ENCODE measurements at regions not wholly inside any gene's neighbourhood (a gene's known extent, or its start where the extent isn't known, plus 50 kb on each side); places are given as distances from the start of the nearest gene placed in this dataset.

DNA sequence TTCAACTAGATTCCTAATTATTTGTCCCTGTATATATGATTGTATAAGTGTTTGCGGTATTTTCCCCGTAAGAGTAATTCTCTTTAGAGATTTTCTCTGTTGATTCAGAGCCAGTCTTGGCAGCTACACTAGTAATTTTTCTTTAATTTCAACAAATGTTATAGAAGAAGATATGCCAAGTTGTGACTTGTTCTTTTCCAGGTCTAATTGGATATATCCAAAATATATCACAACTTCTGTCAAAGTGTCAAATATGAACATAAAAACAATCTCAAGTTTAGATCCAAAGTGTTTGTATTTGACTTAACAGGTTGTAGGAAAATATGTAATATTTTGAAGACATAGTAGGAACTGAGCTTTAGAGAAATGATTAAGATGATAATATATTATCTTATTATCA lies 733.9 kb upstream of the SLITRK5 start:
- H3K36me3 ChIP-seq, result no peaks in the 10 kb centered on the region
- no peaks in the 10 kb centered on the region for H3K27me3 ChIP-seq
- peaks cover 9% of the 10 kb centered on the region for H3K4me1 ChIP-seq (ENCODE audit: low read depth)
- no peak overlapping the region for H3K27ac ChIP-seq
- no peak for DNase-seq (ENCODE audit: low read depth in 1 of 2, low spot score in 1 of 2)
- no peaks in the 10 kb centered on the region for H3K9me3 ChIP-seq (ENCODE audit: low read depth)
- H3K4me3 ChIP-seq, result no peak overlapping the region
- TF ChIP-seq, protein P1, sequence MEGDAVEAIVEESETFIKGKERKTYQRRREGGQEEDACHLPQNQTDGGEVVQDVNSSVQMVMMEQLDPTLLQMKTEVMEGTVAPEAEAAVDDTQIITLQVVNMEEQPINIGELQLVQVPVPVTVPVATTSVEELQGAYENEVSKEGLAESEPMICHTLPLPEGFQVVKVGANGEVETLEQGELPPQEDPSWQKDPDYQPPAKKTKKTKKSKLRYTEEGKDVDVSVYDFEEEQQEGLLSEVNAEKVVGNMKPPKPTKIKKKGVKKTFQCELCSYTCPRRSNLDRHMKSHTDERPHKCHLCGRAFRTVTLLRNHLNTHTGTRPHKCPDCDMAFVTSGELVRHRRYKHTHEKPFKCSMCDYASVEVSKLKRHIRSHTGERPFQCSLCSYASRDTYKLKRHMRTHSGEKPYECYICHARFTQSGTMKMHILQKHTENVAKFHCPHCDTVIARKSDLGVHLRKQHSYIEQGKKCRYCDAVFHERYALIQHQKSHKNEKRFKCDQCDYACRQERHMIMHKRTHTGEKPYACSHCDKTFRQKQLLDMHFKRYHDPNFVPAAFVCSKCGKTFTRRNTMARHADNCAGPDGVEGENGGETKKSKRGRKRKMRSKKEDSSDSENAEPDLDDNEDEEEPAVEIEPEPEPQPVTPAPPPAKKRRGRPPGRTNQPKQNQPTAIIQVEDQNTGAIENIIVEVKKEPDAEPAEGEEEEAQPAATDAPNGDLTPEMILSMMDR (IDR thresholded peaks at IDR 0.05; ENCODE audit: low read depth, low read length), result no peak

DNA sequence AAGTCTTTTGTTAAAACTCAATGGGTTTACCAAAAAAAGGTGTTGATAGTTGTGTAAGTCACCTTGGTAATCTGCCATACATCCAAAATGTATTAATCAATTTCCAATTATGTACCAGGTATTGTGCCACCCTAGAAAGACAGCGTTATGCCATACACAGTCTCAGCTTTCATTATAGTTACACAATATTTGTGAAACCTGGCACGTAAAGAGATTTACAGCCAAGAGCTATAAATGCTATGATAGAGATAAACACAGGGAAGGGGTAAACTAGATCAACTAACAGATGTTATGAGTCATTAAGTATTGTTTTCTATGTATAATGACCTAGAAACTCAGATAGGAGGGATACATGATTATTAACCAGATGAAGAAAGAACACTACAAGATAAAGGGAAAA lies 725.6 kb upstream of the SLITRK5 start:
- DNase-seq (ENCODE audit: low read depth in 1 of 2, low spot score in 1 of 2), result no peak
- H3K27ac ChIP-seq, result no peak overlapping the region
- TF ChIP-seq, protein P1 (IDR thresholded peaks at IDR 0.05; ENCODE audit: low read depth, low read length), result no peak
- H3K9me3 ChIP-seq (ENCODE audit: low read depth), result no peaks in the 10 kb centered on the region
- no peak overlapping the region for H3K4me3 ChIP-seq
- no peaks in the 10 kb centered on the region for H3K4me1 ChIP-seq (ENCODE audit: low read depth)
- H3K36me3 ChIP-seq, result no peaks in the 10 kb centered on the region
- no peaks in the 10 kb centered on the region for H3K27me3 ChIP-seq

DNA sequence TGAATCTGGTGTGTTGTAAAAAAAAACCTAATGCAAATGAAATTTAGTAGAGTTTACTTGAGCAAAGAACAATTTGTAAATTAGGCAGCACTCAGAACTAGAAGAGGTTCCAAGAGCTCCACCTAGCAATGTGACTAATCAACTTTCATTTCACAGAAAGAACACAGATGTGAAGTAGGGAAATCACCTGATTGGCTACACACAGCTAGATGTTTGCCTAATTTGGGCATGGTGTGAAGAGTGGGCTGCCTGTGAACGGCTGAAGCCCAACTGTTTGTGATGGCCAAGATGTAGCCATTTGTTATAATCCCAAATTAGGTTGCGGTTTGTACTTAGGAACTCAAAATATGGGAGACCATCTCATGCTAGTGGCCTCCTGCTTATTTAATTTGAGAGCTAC lies 724.4 kb upstream of the SLITRK5 start:
- TF ChIP-seq, protein P1 (IDR thresholded peaks at IDR 0.05; ENCODE audit: low read depth, low read length), result no peak
- no peak for DNase-seq (ENCODE audit: low read depth in 1 of 2, low spot score in 1 of 2)
- Histone ChIP-seq H3K36me3 (no peaks in the 10 kb centered on the region), H3K4me3 (no peak overlapping the region), H3K27me3 (no peaks in the 10 kb centered on the region), H3K4me1 (ENCODE audit: low read depth) (no peaks in the 10 kb centered on the region), H3K27ac (no peak overlapping the region), H3K9me3 (ENCODE audit: low read depth) (no peaks in the 10 kb centered on the region)

DNA sequence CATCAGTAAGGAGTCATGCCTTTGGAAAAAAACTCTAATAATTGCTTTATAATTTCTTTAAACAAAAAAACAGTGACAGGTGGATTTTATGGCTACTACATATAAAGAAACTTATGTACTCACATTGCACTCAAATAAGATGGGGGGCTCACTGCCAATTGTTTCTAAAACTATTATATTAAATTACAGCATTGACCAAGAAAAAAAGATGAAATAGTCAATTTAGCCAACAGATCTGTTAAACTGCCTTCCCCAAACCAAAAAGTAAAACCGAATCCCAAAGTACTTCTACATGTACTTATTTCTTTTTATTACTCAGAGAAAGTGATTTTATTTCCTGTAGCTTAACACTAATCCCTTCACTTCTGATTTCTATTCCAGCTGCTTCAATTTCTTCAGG lies 716.8 kb upstream of the SLITRK5 start:
- H3K36me3 ChIP-seq, result no peaks in the 10 kb centered on the region
- no peak overlapping the region for H3K27ac ChIP-seq
- TF ChIP-seq, protein P1 (IDR thresholded peaks at IDR 0.05; ENCODE audit: low read depth, low read length), result no peak
- H3K4me3 ChIP-seq, result no peak overlapping the region
- no peaks in the 10 kb centered on the region for H3K9me3 ChIP-seq (ENCODE audit: low read depth)
- H3K27me3 ChIP-seq, result no peaks in the 10 kb centered on the region
- H3K4me1 ChIP-seq (ENCODE audit: low read depth), result no peaks in the 10 kb centered on the region
- no peak for DNase-seq (ENCODE audit: low read depth in 1 of 2, low spot score in 1 of 2)

DNA sequence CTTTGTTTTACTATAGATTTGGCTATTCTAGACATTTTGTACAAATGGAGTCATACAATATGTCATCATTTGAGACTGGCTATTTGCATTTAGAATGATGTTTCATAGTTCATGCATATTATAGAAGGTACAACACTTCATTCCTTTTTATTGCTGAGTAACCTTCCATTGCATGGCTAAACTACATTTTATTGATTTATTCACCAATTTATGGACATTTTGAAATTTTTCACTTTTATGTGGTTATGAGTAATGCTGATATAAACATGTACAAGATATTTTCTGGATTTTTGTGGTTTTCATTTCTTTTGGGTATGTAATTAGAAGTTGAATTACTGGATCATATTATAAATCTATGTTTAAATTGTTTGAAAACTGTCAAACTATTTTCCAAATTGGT lies 710.3 kb upstream of the SLITRK5 start:
- TF ChIP-seq, protein P1 (IDR thresholded peaks at IDR 0.05; ENCODE audit: low read depth, low read length), result no peak

More for the DNA sequence above, 710.3 kb upstream of the SLITRK5 start:
- no peak for DNase-seq (ENCODE audit: low read depth in 1 of 2, low spot score in 1 of 2)
- Histone ChIP-seq H3K4me3 (no peak overlapping the region), H3K9me3 (ENCODE audit: low read depth) (no peaks in the 10 kb centered on the region), H3K27me3 (no peaks in the 10 kb centered on the region), H3K27ac (no peak overlapping the region), H3K4me1 (ENCODE audit: low read depth) (no peaks in the 10 kb centered on the region), H3K36me3 (no peaks in the 10 kb centered on the region)

Data from cardiac muscle cell (in vitro differentiated cells and primary cell).